ENCODE measurements at regions not wholly inside any gene's neighbourhood (a gene's known extent, or its start where the extent isn't known, plus 50 kb on each side); places are given as distances from the start of the nearest gene placed in this dataset.

GRCh38 chr13:72539925-72540324, 187.5 kb downstream of the MZT1 start:
- TF ChIP-seq CTCF (conservative IDR thresholded peaks at IDR 0.05; ENCODE audit: low read depth, low read length), result no peak
- no peak for TF ChIP-seq EZH2 (IDR thresholded peaks at IDR 0.05; ENCODE audit: borderline replicate concordance, low read depth, low read length, poor library complexity, severe bottlenecking)
